Stimulated activated CD8-positive, alpha-beta memory T cell treated with anti-CD3 and anti-CD28 coated beads, Interleukin-4, amount 100 ng/mL, for 1 hour (primary cell): ENCODE measurements at regions not wholly inside any gene's neighbourhood (a gene's known extent, or its start where the extent isn't known, plus 50 kb on each side); places are given as distances from the start of the nearest gene placed in this dataset.
"Not testable (repeated sequence)": the region's sequence is repeated elsewhere in the genome, so short reads cannot be mapped to it uniquely, and the experiment has no call there.

Source experiments
- DNase-seq, 2 donors: peaks; one replicate each; pipeline ENCODE4 v3.0.0-alpha.2; 2020; ENCODE audit warnings: low read depth in 2 of 2, low spot score in 1 of 2

DNA sequence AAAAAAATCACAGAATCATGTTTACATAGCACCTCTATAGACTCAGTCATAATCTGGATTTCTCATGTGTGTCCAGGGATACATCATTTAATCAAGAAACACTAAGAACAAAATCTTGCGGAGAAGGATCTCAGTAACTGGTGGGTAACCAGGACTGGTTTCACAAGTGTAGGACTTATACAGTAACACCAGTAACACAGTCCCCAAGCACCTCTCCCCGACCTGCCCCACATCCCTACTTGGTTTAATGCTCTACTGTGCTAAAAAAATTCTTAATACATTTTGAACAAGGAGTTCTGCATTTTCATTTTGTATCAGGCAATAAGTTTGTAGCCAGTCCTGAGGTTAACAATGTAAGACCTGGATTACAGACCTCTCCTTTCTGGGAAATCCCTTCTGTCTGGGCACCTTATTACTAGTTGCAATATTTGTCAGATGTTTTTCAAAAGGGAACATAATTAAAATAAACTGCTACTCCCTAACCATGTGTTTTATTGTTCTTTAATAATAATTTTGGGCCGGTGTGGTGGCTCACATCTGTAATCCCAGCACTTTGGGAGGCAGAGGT is 57.6 kb upstream of the BBX start:
- DNase-seq: no peak

DNA sequence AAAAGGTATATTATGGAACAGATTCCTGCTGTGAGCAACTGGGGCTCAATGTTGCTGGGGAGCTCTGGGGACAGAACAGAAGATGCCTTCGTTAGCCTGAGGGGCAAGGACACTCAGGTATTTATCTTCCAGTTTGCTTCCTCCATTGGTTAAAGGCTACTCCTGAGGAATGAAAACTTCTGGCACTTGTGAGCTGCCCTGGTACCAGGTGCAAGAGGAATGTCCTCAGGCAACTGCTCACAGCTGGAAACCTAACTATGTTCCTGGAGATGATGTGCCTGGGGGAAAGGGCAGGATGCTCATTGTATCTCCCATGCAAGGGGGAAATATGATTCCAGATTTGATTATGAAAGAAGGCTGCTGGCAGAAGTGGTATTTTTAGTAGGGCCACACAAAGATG is 54.0 kb upstream of the BBX start:
- DNase-seq: no peak

DNA sequence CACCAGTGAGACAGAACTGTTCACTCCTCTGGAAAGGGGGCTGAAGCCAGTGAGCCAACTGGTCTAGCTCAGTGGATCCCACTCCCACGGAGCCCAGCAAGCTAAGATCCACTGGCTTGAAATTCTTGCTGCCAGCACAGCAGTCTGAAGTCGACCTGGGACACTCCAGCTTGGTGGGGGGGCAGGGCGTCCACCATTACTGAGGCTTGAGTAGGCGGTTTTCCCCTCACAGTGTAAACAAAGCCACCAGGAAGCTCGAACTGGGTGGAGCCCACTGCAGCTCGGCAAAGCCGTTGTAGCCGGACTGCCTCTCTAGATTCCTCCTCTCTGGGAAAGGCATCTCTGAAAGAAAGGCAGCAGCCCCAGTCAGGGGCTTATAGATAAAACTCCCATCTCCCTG is 52.3 kb upstream of the BBX start:
- not testable (repeated sequence) for DNase-seq
